Suprapubic skin (tissue), 4 donors: ENCODE measurements at regions not wholly inside any gene's neighbourhood (a gene's known extent, or its start where the extent isn't known, plus 50 kb on each side); places are given as distances from the start of the nearest gene placed in this dataset.

Experiments
- DNase-seq, 2 donors: peaks; one replicate each; pipeline ENCODE4 v3.0.0-alpha.2; 2019; ENCODE audit warnings: low spot score in 2 of 2
- H3K27ac ChIP-seq: fragments of 200-600 bp; sonication (generic); one replicate; pipeline ENCODE4 v1.5.1; 2019
- H3K27me3 ChIP-seq: fragments of 200-600 bp; sonication (generic); one replicate; pipeline ENCODE4 v1.5.1; 2019
- H3K36me3 ChIP-seq: fragments of 200-600 bp; sonication (generic); one replicate; pipeline ENCODE4 v1.5.1; 2019
- H3K4me1 ChIP-seq: fragments of 200-600 bp; sonication (generic); one replicate; pipeline ENCODE4 v1.5.1; 2019
- H3K4me3 ChIP-seq: fragments of 200-600 bp; sonication (generic); one replicate; pipeline ENCODE4 v1.5.1; 2019; ENCODE audit warnings: mild to moderate bottlenecking
- H3K9me3 ChIP-seq: fragments of 200-600 bp; sonication (generic); one replicate; pipeline ENCODE4 v1.5.1; 2019
- CTCF ChIP-seq, 2 donors: fragments of 200-600 bp in 1 of 2; fragments of 450-650 bp in 1 of 2; sonication (generic) in 1 of 2; IDR thresholded peaks; one replicate each; pipeline ENCODE4 v1.5.1; 2016 to 2019; ENCODE audit warnings: antibody characterized with exemption in 2 of 2, mild to moderate bottlenecking in 1 of 2, moderate library complexity in 1 of 2
- EP300 ChIP-seq: sonication (generic); formaldehyde crosslinking; IDR thresholded peaks from one replicate; pipeline ENCODE4 v1.6.1; 2017; ENCODE audit warnings: antibody characterized with exemption
- POLR2A ChIP-seq, 2 donors: fragments of 450-650 bp; IDR thresholded peaks; one replicate each; pipeline ENCODE4 v1.6.1; 2017; ENCODE audit warnings: antibody characterized with exemption in 2 of 2, mild to moderate bottlenecking in 2 of 2, moderate library complexity in 2 of 2
- POLR2AphosphoS5 ChIP-seq, 3 donors: sonication (generic); formaldehyde crosslinking; IDR thresholded peaks; one replicate each; pipeline ENCODE4 v1.6.1; 2017; ENCODE audit warnings: antibody characterized with exemption in 3 of 3
- WGBS: methylation state at CpG from one replicate; pipeline ENCODE4 v1.1.5; 2018; 5-methylcytosine and 5-hydroxymethylcytosine counted together

GRCh38 chr16:26382586-26382985 is 684.1 kb upstream of the C16orf82 start:
- Histone ChIP-seq H3K4me3 (no peak overlapping the region), H3K4me1 (no peaks in the 10 kb centered on the region), H3K27ac (no peak overlapping the region), H3K27me3 (no peaks in the 10 kb centered on the region), H3K36me3 (no peaks in the 10 kb centered on the region), H3K9me3 (no peaks in the 10 kb centered on the region)
- TF ChIP-seq POLR2A (IDR thresholded peaks at IDR 0.05): no peak
- no peak for TF ChIP-seq POLR2AphosphoS5 (IDR thresholded peaks at IDR 0.05)
- no peak for TF ChIP-seq CTCF (IDR thresholded peaks at IDR 0.05)
- TF ChIP-seq EP300: no peak
- 84% methylated on average over 2 of the region's 2 CpGs for WGBS
- DNase-seq: no peak

GRCh38 chr16:26386096-26386495 is 680.6 kb upstream of the C16orf82 start:
- WGBS: 53% methylated on average over 3 of the region's 3 CpGs
- TF ChIP-seq POLR2AphosphoS5 (IDR thresholded peaks at IDR 0.05): no peak
- no peak for TF ChIP-seq POLR2A (IDR thresholded peaks at IDR 0.05)
- TF ChIP-seq CTCF (IDR thresholded peaks at IDR 0.05): no peak
- TF ChIP-seq EP300: no peak
- no peak overlapping the region for H3K4me3 ChIP-seq
- no peaks in the 10 kb centered on the region for H3K36me3 ChIP-seq
- H3K27me3 ChIP-seq: no peaks in the 10 kb centered on the region
- H3K9me3 ChIP-seq: no peaks in the 10 kb centered on the region
- H3K4me1 ChIP-seq: no peaks in the 10 kb centered on the region
- no peak for DNase-seq
- H3K27ac ChIP-seq: no peak overlapping the region

GRCh38 chr16:26391833-26392232 is 674.9 kb upstream of the C16orf82 start:
- DNase-seq: no peak
- no peaks in the 10 kb centered on the region for H3K4me1 ChIP-seq
- no peaks in the 10 kb centered on the region for H3K27me3 ChIP-seq
- H3K9me3 ChIP-seq: no peaks in the 10 kb centered on the region
- H3K36me3 ChIP-seq: no peaks in the 10 kb centered on the region
- no peak for TF ChIP-seq POLR2AphosphoS5 (IDR thresholded peaks at IDR 0.05)
- no peak for TF ChIP-seq POLR2A (IDR thresholded peaks at IDR 0.05)
- H3K27ac ChIP-seq: no peak overlapping the region
- no peak overlapping the region for H3K4me3 ChIP-seq

GRCh38 chr16:26394409-26394808 is 672.3 kb upstream of the C16orf82 start:
- H3K36me3 ChIP-seq: no peaks in the 10 kb centered on the region
- no peak for DNase-seq
- H3K9me3 ChIP-seq: no peaks in the 10 kb centered on the region
- H3K4me1 ChIP-seq: no peaks in the 10 kb centered on the region
- WGBS: 74% methylated on average over 5 of the region's 5 CpGs
- TF ChIP-seq POLR2A (IDR thresholded peaks at IDR 0.05) (no peak), EP300 (no peak), CTCF (IDR thresholded peaks at IDR 0.05) (no peak), POLR2AphosphoS5 (IDR thresholded peaks at IDR 0.05) (no peak)
- no peak overlapping the region for H3K27ac ChIP-seq
- H3K27me3 ChIP-seq: no peaks in the 10 kb centered on the region
- H3K4me3 ChIP-seq: no peak overlapping the region

DNA sequence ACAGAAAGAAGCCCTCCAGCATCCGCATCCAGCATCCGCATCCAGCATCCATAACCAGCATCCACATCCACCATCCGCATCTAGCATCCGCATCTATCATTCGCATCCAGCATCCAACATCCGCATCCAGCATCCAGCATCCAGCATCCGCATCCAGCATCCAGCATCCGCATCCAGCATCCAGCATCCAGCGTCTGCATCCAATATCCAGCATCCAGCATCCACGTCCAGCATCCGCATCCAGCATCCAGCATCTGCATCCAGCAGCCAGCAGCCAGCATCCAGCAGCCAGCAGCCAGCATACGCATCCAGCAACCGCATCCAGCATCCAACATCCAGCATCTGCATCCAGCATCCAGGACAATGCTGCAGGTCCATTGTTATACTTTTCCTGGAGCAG is 671.0 kb upstream of the C16orf82 start:
- TF ChIP-seq POLR2A (IDR thresholded peaks at IDR 0.05) (no peak), POLR2AphosphoS5 (IDR thresholded peaks at IDR 0.05) (no peak), EP300 (no peak), CTCF (IDR thresholded peaks at IDR 0.05) (no peak)
- DNase-seq: no peak
- whole genome bisulfite sequencing: 90% methylated on average over 13 of the region's 13 CpGs

GRCh38 chr16:26396511-26397235 is 670.1 kb upstream of the C16orf82 start:
- H3K36me3 ChIP-seq: no peaks in the 10 kb centered on the region
- no peak for TF ChIP-seq EP300
- TF ChIP-seq POLR2A (IDR thresholded peaks at IDR 0.05): no peak
- no peak for TF ChIP-seq CTCF (IDR thresholded peaks at IDR 0.05)
- TF ChIP-seq POLR2AphosphoS5 (IDR thresholded peaks at IDR 0.05): no peak
- WGBS: 44% methylated on average over 3 of the region's 3 CpGs
- H3K4me3 ChIP-seq: no peak overlapping the region
- H3K4me1 ChIP-seq: no peaks in the 10 kb centered on the region
- H3K27me3 ChIP-seq: no peaks in the 10 kb centered on the region
- H3K9me3 ChIP-seq: no peaks in the 10 kb centered on the region
- DNase-seq: no peak
- H3K27ac ChIP-seq: no peak overlapping the region

More for the DNA sequence above, 671.0 kb upstream of the C16orf82 start:
- Histone ChIP-seq H3K36me3 (no peaks in the 10 kb centered on the region), H3K9me3 (no peaks in the 10 kb centered on the region), H3K27me3 (no peaks in the 10 kb centered on the region), H3K27ac (no peak overlapping the region), H3K4me3 (no peak overlapping the region), H3K4me1 (no peaks in the 10 kb centered on the region)
